RKO (cell line): ENCODE measurements at regions not wholly inside any gene's neighbourhood (a gene's known extent, or its start where the extent isn't known, plus 50 kb on each side); places are given as distances from the start of the nearest gene placed in this dataset.
"Not testable (repeated sequence)": the region's sequence is repeated elsewhere in the genome, so short reads cannot be mapped to it uniquely, and the experiment has no call there.

ENCODE experiments used
- DNase-seq: peaks from one replicate; pipeline ENCODE4 v3.0.0-alpha.2; 2016; ENCODE audit warnings: low spot score

- DNase-seq = no peak
Measured at GRCh38 chr5:125045646-125046045, 299.2 kb upstream of the ZNF608 start.

- no peak for DNase-seq
Measured at GRCh38 chr5:125046838-125047237, 300.4 kb upstream of the ZNF608 start.

GRCh38 chr5:125047871-125048270 lies 301.4 kb upstream of the ZNF608 start:
- DNase-seq = no peak

- DNase-seq = no peak
Measured at GRCh38 chr5:125049721-125050702, 303.6 kb upstream of the ZNF608 start.

GRCh38 chr5:125050926-125051325 lies 304.5 kb upstream of the ZNF608 start:
- DNase-seq = no peak

- no peak for DNase-seq
Measured at GRCh38 chr5:125052584-125052983, 306.1 kb upstream of the ZNF608 start.

- DNase-seq = no peak
Measured at GRCh38 chr5:125053179-125053578, 306.7 kb upstream of the ZNF608 start.

GRCh38 chr5:125054146-125054545 lies 307.7 kb upstream of the ZNF608 start:
- DNase-seq = no peak

GRCh38 chr5:125056671-125057485 lies 310.4 kb upstream of the ZNF608 start:
- no peak for DNase-seq

GRCh38 chr5:125057912-125058826 lies 311.7 kb upstream of the ZNF608 start:
- DNase-seq = no peak

- no peak for DNase-seq
Measured at GRCh38 chr5:125059255-125060002, 313.0 kb upstream of the ZNF608 start.

- DNase-seq = no peak
Measured at GRCh38 chr5:125061726-125062125, 315.3 kb upstream of the ZNF608 start.

GRCh38 chr5:125064621-125065438 lies 318.4 kb upstream of the ZNF608 start:
- DNase-seq = no peak

- no peak for DNase-seq
Measured at GRCh38 chr5:125065741-125066140, 319.3 kb upstream of the ZNF608 start.

GRCh38 chr5:125070961-125071360 lies 324.5 kb upstream of the ZNF608 start:
- no peak for DNase-seq

- no peak for DNase-seq
Measured at GRCh38 chr5:125073090-125073489, 326.7 kb upstream of the ZNF608 start.

- no peak for DNase-seq
Measured at GRCh38 chr5:125075567-125075966, 329.1 kb upstream of the ZNF608 start.

- DNase-seq = not testable (repeated sequence)
Measured at GRCh38 chr5:125079028-125079427, 332.6 kb upstream of the ZNF608 start.

- no peak for DNase-seq
Measured at GRCh38 chr5:125081101-125081500, 334.7 kb upstream of the ZNF608 start.

- DNase-seq = no peak
Measured at GRCh38 chr5:125083981-125084380, 337.5 kb upstream of the ZNF608 start.
